ENCODE measurements at regions not wholly inside any gene's neighbourhood (a gene's known extent, or its start where the extent isn't known, plus 50 kb on each side); places are given as distances from the start of the nearest gene placed in this dataset.
"Not testable (repeated sequence)": the region's sequence is repeated elsewhere in the genome, so short reads cannot be mapped to it uniquely, and the experiment has no call there.

GRCh38 chr6:106749609-106750008, 120.2 kb downstream of the QRSL1 start:
- no peak for DNase-seq (ENCODE audit: extremely low read depth, low read depth, low spot score)

- no peak for DNase-seq (ENCODE audit: extremely low read depth, low read depth, low spot score)
These were observed 119.3 kb downstream of the QRSL1 start for GRCh38 chr6:106748547-106749207.

- DNase-seq (ENCODE audit: extremely low read depth, low read depth, low spot score), result no peak
These were observed 117.8 kb downstream of the QRSL1 start for GRCh38 chr6:106747139-106747538.

GRCh38 chr6:106746652-106747051, 117.3 kb downstream of the QRSL1 start:
- DNase-seq (ENCODE audit: extremely low read depth, low read depth, low spot score), result no peak

GRCh38 chr6:106745824-106746582, 116.6 kb downstream of the QRSL1 start:
- no peak for DNase-seq (ENCODE audit: extremely low read depth, low read depth, low spot score)

GRCh38 chr6:106745197-106745770, 115.9 kb downstream of the QRSL1 start:
- DNase-seq (ENCODE audit: extremely low read depth, low read depth, low spot score), result no peak

GRCh38 chr6:106744781-106745180, 115.4 kb downstream of the QRSL1 start:
- no peak for DNase-seq (ENCODE audit: extremely low read depth, low read depth, low spot score)

- not testable (repeated sequence) for DNase-seq (ENCODE audit: extremely low read depth, low read depth, low spot score)
These were observed 114.7 kb downstream of the QRSL1 start for GRCh38 chr6:106744029-106744428.

GRCh38 chr6:106743612-106744011, 114.2 kb downstream of the QRSL1 start:
- DNase-seq (ENCODE audit: extremely low read depth, low read depth, low spot score), result no peak

GRCh38 chr6:106740287-106740686, 110.9 kb downstream of the QRSL1 start:
- no peak for DNase-seq (ENCODE audit: extremely low read depth, low read depth, low spot score)

GRCh38 chr6:106739387-106739786, 110.0 kb downstream of the QRSL1 start:
- no peak for DNase-seq (ENCODE audit: extremely low read depth, low read depth, low spot score)

GRCh38 chr6:106736502-106736901, 107.1 kb downstream of the QRSL1 start:
- no peak for DNase-seq (ENCODE audit: extremely low read depth, low read depth, low spot score)

- no peak for DNase-seq (ENCODE audit: extremely low read depth, low read depth, low spot score)
These were observed 106.5 kb downstream of the QRSL1 start for GRCh38 chr6:106735828-106736227.

- DNase-seq (ENCODE audit: extremely low read depth, low read depth, low spot score), result no peak
These were observed 105.8 kb downstream of the QRSL1 start for GRCh38 chr6:106735136-106735633.

- DNase-seq (ENCODE audit: extremely low read depth, low read depth, low spot score), result no peak
These were observed 104.0 kb downstream of the QRSL1 start for GRCh38 chr6:106733386-106733785.

GRCh38 chr6:106732376-106732940, 103.1 kb downstream of the QRSL1 start:
- DNase-seq (ENCODE audit: extremely low read depth, low read depth, low spot score), result no peak

- DNase-seq (ENCODE audit: extremely low read depth, low read depth, low spot score), result no peak
These were observed 102.4 kb downstream of the QRSL1 start for GRCh38 chr6:106731843-106732160.

- no peak for DNase-seq (ENCODE audit: extremely low read depth, low read depth, low spot score)
These were observed 101.9 kb downstream of the QRSL1 start for GRCh38 chr6:106731144-106731842.

GRCh38 chr6:106730718-106731117, 101.3 kb downstream of the QRSL1 start:
- DNase-seq (ENCODE audit: extremely low read depth, low read depth, low spot score), result no peak

GRCh38 chr6:106730264-106730663, 100.9 kb downstream of the QRSL1 start:
- DNase-seq (ENCODE audit: extremely low read depth, low read depth, low spot score), result no peak

GRCh38 chr6:106729841-106730240, 100.5 kb downstream of the QRSL1 start:
- DNase-seq (ENCODE audit: extremely low read depth, low read depth, low spot score), result no peak
